H1 (cell line): ENCODE measurements at regions not wholly inside any gene's neighbourhood (a gene's known extent, or its start where the extent isn't known, plus 50 kb on each side); places are given as distances from the start of the nearest gene placed in this dataset.

Source experiments
- CTCF ChIA-PET: fragments of 300-600 bp; sonication (Branson Sonifier 250); formaldehyde crosslinking; loops from one replicate; lab custom pipeline; 2021; ENCODE audit not compliant: partially characterized antibody; lab: Charles Lee
- POLR2A ChIA-PET: fragments of 300-600 bp; sonication (Branson Sonifier 250); formaldehyde crosslinking; loops from one replicate; lab custom pipeline; 2021; ENCODE audit warnings: inconsistent platforms; ENCODE audit not compliant: partially characterized antibody; lab: Charles Lee
- DNase-seq, 2 experiments: peaks; one replicate each; pipeline versions ENCODE4 v3.0.0 to v3.0.0-alpha.2; 2010 to 2022; ENCODE audit warnings: low spot score in 2 of 2, low read depth in 1 of 2, mixed read lengths in 1 of 2
- FAIRE-seq: peaks from 2 replicates; lab custom pipeline; 2011; peaks lifted over from hg19 to GRCh38; lab: Jason Lieb, UNC
- H2AFZ ChIP-seq: 2 replicates; pipeline ENCODE4 v1.8.1; 2012; ENCODE audit warnings: low read length, inconsistent platforms
- H2AK5ac ChIP-seq: 2 replicates; pipeline ENCODE4 v1.6.1; 2013; ENCODE audit warnings: low read depth, low read length
- H2BK120ac ChIP-seq: replicated peaks from 2 replicates; pipeline ENCODE3; 2013; ENCODE audit warnings: low read depth, low read length, inconsistent platforms
- H2BK12ac ChIP-seq: 2 replicates; pipeline ENCODE4 v1.6.1; 2013; ENCODE audit warnings: low read depth, low read length
- H2BK15ac ChIP-seq: 2 replicates; pipeline ENCODE4 v1.6.1; 2013; ENCODE audit warnings: low read length
- H2BK20ac ChIP-seq: 2 replicates; pipeline ENCODE4 v1.6.1; 2013; ENCODE audit warnings: low read length
- H2BK5ac ChIP-seq: 2 replicates; pipeline ENCODE4 v1.6.1; 2013; ENCODE audit warnings: low read depth, low read length
- H3K14ac ChIP-seq: 2 replicates; pipeline ENCODE4 v1.6.1; 2013; ENCODE audit warnings: inconsistent platforms; ENCODE audit not compliant: insufficient read length
- H3K18ac ChIP-seq: 2 replicates; pipeline ENCODE4 v1.6.1; 2013; ENCODE audit warnings: low read length; ENCODE audit errors: extremely low read depth
- H3K23ac ChIP-seq: 2 replicates; pipeline ENCODE4 v1.6.1; 2013; ENCODE audit warnings: inconsistent platforms; ENCODE audit not compliant: insufficient read length
- H3K23me2 ChIP-seq: 2 replicates; pipeline ENCODE4 v1.6.1; 2013; ENCODE audit warnings: low read depth, low read length
- H3K27ac ChIP-seq: 2 replicates; pipeline ENCODE4 v1.6.1; 2011; ENCODE audit warnings: low read depth, low read length, inconsistent platforms
- H3K27me3 ChIP-seq, 4 experiments: replicated peaks in 1 of 4; 1 replicate in 1 of 4; 2 replicates in 3 of 4; pipeline versions ENCODE4 v1.6.1 to v1.8.1; 2011 to 2013; ENCODE audit warnings: low read length in 3 of 4, mild to moderate bottlenecking in 3 of 4, inconsistent platforms in 2 of 4, mixed read lengths in 2 of 4, moderate library complexity in 1 of 4; ENCODE audit not compliant: control insufficient read depth in 3 of 4, insufficient read depth in 3 of 4; ENCODE audit errors: extremely low read depth in 1 of 4
- H3K36me3 ChIP-seq, 4 experiments: 2 replicates each; pipeline versions ENCODE4 v1.6.1 to v1.8.1; 2011 to 2013; ENCODE audit warnings: mild to moderate bottlenecking in 4 of 4, low read length in 3 of 4, moderate library complexity in 2 of 4, control low read depth in 1 of 4, inconsistent platforms in 1 of 4; ENCODE audit not compliant: insufficient read depth in 4 of 4, control insufficient read depth in 2 of 4
- H3K4ac ChIP-seq: replicated peaks from 2 replicates; pipeline ENCODE3; 2013; ENCODE audit warnings: low read length, low read depth, mixed read lengths, inconsistent platforms; ENCODE audit not compliant: insufficient read length
- H3K4me1 ChIP-seq, 4 experiments: replicated peaks in 1 of 4; 1 replicate in 1 of 4; 2 replicates in 3 of 4; pipeline versions ENCODE4 v1.6.1 to v1.8.1; 2011 to 2013; ENCODE audit warnings: low read length in 3 of 4, inconsistent platforms in 2 of 4, mixed read lengths in 1 of 4; ENCODE audit not compliant: insufficient read depth in 4 of 4, control insufficient read depth in 3 of 4
- H3K4me2 ChIP-seq, 2 experiments: 2 replicates each; pipeline versions ENCODE4 v1.6.1 to v1.8.1; 2011 to 2013; ENCODE audit warnings: low read depth in 2 of 2, low read length in 2 of 2, control low read depth in 1 of 2, inconsistent platforms in 1 of 2, mild to moderate bottlenecking in 1 of 2; ENCODE audit not compliant: insufficient read depth in 1 of 2
- H3K4me3 ChIP-seq, 4 experiments: fragments of 200-600, 300-600 bp in 1 of 4; sonication (generic), shearing (Covaris generic), sonication (Bioruptor Twin) in 1 of 4; 2 replicates each; pipeline versions ENCODE4 v1.5.1 to v1.8.1; 2011 to 2016; ENCODE audit warnings: low read length in 4 of 4, low read depth in 3 of 4, control low read depth in 2 of 4, inconsistent platforms in 2 of 4, mild to moderate bottlenecking in 2 of 4, mixed read lengths in 1 of 4, moderate library complexity in 1 of 4; ENCODE audit not compliant: insufficient read depth in 2 of 4; ENCODE audit errors: extremely low read depth in 1 of 4
- H3K56ac ChIP-seq: replicated peaks from 2 replicates; pipeline ENCODE3; 2013; ENCODE audit warnings: low read depth, mild to moderate bottlenecking, mixed read lengths, low read length, inconsistent platforms; ENCODE audit not compliant: insufficient read length
- H3K79me1 ChIP-seq: 2 replicates; pipeline ENCODE4 v1.6.1; 2013; ENCODE audit warnings: low read depth, low read length, control low read depth
- H3K79me2 ChIP-seq, 2 experiments: 2 replicates each; pipeline versions ENCODE4 v1.6.1 to v1.8.1; 2012 to 2013; ENCODE audit warnings: low read length in 2 of 2, mild to moderate bottlenecking in 2 of 2, inconsistent platforms in 1 of 2; ENCODE audit not compliant: insufficient read depth in 2 of 2, control insufficient read depth in 1 of 2
- H3K9ac ChIP-seq, 4 experiments: replicated peaks in 1 of 4; 1 replicate in 1 of 4; 2 replicates in 3 of 4; pipeline versions ENCODE4 v1.6.1 to v1.8.1; 2011 to 2013; ENCODE audit warnings: low read depth in 3 of 4, low read length in 3 of 4, control low read depth in 2 of 4, mild to moderate bottlenecking in 2 of 4, moderate library complexity in 2 of 4, inconsistent platforms in 1 of 4; ENCODE audit errors: extremely low read depth in 1 of 4
- H3K9me3 ChIP-seq, 2 experiments: 2 replicates each; pipeline versions ENCODE4 v1.6.1 to v1.8.1; 2012 to 2013; ENCODE audit warnings: mild to moderate bottlenecking in 2 of 2, moderate library complexity in 2 of 2, control low read depth in 1 of 2, inconsistent platforms in 1 of 2, low read depth in 1 of 2, low read length in 1 of 2, mixed read lengths in 1 of 2; ENCODE audit not compliant: insufficient read depth in 2 of 2
- H4K20me1 ChIP-seq, 2 experiments: replicated peaks in 1 of 2; 2 replicates each; pipeline versions ENCODE3 to v1.8.1; 2011 to 2013; ENCODE audit warnings: inconsistent platforms in 2 of 2, low read length in 2 of 2, mild to moderate bottlenecking in 1 of 2; ENCODE audit not compliant: insufficient read depth in 2 of 2, control insufficient read depth in 1 of 2
- H4K5ac ChIP-seq: 2 replicates; pipeline ENCODE4 v1.6.1; 2013; ENCODE audit warnings: low read length, low read depth, mixed read lengths, inconsistent platforms; ENCODE audit not compliant: insufficient read length
- H4K8ac ChIP-seq: 2 replicates; pipeline ENCODE4 v1.8.0; 2013; ENCODE audit warnings: mild to moderate bottlenecking, moderate library complexity, low read length, inconsistent platforms; ENCODE audit not compliant: insufficient read depth; ENCODE audit errors: extremely low read depth
- H4K91ac ChIP-seq: replicated peaks from 2 replicates; pipeline ENCODE3; 2013; ENCODE audit warnings: low read length, mixed read lengths, inconsistent platforms; ENCODE audit not compliant: insufficient read length
- RNF2 ChIP-seq: fragments of 200-900, 300-1000 bp; sonication (generic); IDR thresholded peaks from 2 replicates; pipeline ENCODE4 v1.7.1; 2016; ENCODE audit warnings: borderline replicate concordance, low read depth, mild to moderate bottlenecking, antibody characterized with exemption, low read length; ENCODE audit not compliant: poor library complexity, severe bottlenecking; ENCODE audit errors: missing control alignments
- WGBS, 2 experiments: shearing (Covaris generic) in 1 of 2; methylation state at CpG; one replicate each; pipeline versions ENCODE4 v1.1.6 to v1.1.7; 2013 to 2015; ENCODE audit warnings: low lambda C conversion rate in 2 of 2, mixed read lengths in 2 of 2, inconsistent platforms in 1 of 2, low coverage in 1 of 2, missing lambda C conversion rate in 1 of 2; ENCODE audit not compliant: insufficient replicate concordance in 2 of 2, insufficient coverage in 1 of 2, insufficient read length in 1 of 2; ENCODE audit errors: extremely low coverage in 1 of 2, missing lambda C conversion rate in 1 of 2; 5-methylcytosine and 5-hydroxymethylcytosine counted together

DNA sequence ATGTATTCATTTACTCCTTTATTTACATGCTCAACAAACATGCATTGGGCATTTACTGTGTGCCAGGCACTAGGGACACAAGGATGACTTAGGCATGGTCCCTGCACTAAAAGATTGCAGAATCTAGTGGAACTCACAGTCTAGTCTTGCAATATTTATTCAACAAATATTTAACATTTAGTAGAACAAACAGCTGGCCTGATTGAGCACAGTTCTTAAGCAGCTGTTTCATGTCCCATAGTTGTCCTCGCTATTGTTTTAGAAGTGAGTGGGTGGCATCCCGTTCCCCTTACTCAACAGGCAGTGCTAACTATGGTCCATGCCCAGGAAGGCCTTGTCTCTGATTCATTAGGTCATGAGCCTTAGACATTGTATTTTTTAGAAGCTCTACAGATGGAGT, 459.9 kb upstream of the CADM1 start:
- H2BK20ac ChIP-seq = no peak overlapping the region
- no peaks in the 10 kb centered on the region for H3K79me2 ChIP-seq
- peaks cover 2 to 22% (median 13%) of the 10 kb centered on the region in 4 experiments for H3K27me3 ChIP-seq
- H3K79me1 ChIP-seq = no peaks in the 10 kb centered on the region
- H3K4me1 ChIP-seq = peaks cover 2 to 8% (median 3%) of the 10 kb centered on the region in 4 experiments; a peak in 5 of 7 replicates
- no peak overlapping the region for H3K18ac ChIP-seq
- no peak overlapping the region for H2BK120ac ChIP-seq
- H2BK12ac ChIP-seq = no peak overlapping the region
- TF ChIP-seq RNF2 = no peak
- POLR2A ChIA-PET = no interaction called here
- H3K4me2 ChIP-seq = no peak overlapping the region
- DNase-seq (no peak), FAIRE-seq (no peak)
- no peak overlapping the region for H2BK5ac ChIP-seq
- no peak overlapping the region for H3K4me3 ChIP-seq
- no peak overlapping the region for H3K56ac ChIP-seq
- no peak overlapping the region for H3K23ac ChIP-seq
- no peaks in the 10 kb centered on the region for H3K9me3 ChIP-seq
- CTCF ChIA-PET = interaction anchor here (1.1 to 2.7 kb wide), 5 partner anchors 12 to 110 kb away, joined by 3 to 10 read pairs (median 3); no protein-coding TSS in a partner anchor
- H4K20me1 ChIP-seq = peaks cover 3 to 8% of the 10 kb centered on the region in 2 experiments
- no peak overlapping the region for H4K91ac ChIP-seq
- no peak overlapping the region for H3K27ac ChIP-seq
- no peak overlapping the region; a peak in 1 of 7 replicates for H3K9ac ChIP-seq
- no peak overlapping the region for H3K14ac ChIP-seq
- no peaks in the 10 kb centered on the region for H3K23me2 ChIP-seq
- H4K5ac ChIP-seq = no peak overlapping the region
- H3K4ac ChIP-seq = no peak overlapping the region
- H4K8ac ChIP-seq = no peak overlapping the region
- H2AK5ac ChIP-seq = no peak overlapping the region
- H2BK15ac ChIP-seq = no peak overlapping the region
- H2AFZ ChIP-seq = no peak overlapping the region
- WGBS, 2 experiments = 85% methylated on average over 2 of the region's 2 CpGs; no CpG with 5 or more reads in 1 of the 2 experiments
- H3K36me3 ChIP-seq = no peaks in the 10 kb centered on the region
